H1 (cell line): ENCODE measurements at regions not wholly inside any gene's neighbourhood (a gene's known extent, or its start where the extent isn't known, plus 50 kb on each side); places are given as distances from the start of the nearest gene placed in this dataset.

Experiments
- EP300 ChIP-seq, 2 experiments: IDR thresholded peaks; 1 replicate in 1 of 2; 2 replicates in 1 of 2; pipeline ENCODE4 v1.6.1; 2011 to 2012; ENCODE audit warnings: low read depth in 2 of 2, low read length in 2 of 2, mild to moderate bottlenecking in 2 of 2, borderline replicate concordance in 1 of 2, inconsistent platforms in 1 of 2, moderate library complexity in 1 of 2

GRCh38 chr1:195472291-195472690 is 1135.9 kb downstream of the KCNT2 start (continued):
- TF ChIP-seq EP300 (IDR thresholded peaks at IDR 0.05; ENCODE audit: borderline replicate concordance in 1 of 2, low read depth in 2 of 2, low read length in 2 of 2): no peak
